HK-2 (cell line): ENCODE measurements at regions not wholly inside any gene's neighbourhood (a gene's known extent, or its start where the extent isn't known, plus 50 kb on each side); places are given as distances from the start of the nearest gene placed in this dataset.

Source experiments
- DNase-seq: peaks from one replicate; pipeline ENCODE4 v3.0.0-alpha.2; 2018; ENCODE audit not compliant: unreplicated experiment

DNA sequence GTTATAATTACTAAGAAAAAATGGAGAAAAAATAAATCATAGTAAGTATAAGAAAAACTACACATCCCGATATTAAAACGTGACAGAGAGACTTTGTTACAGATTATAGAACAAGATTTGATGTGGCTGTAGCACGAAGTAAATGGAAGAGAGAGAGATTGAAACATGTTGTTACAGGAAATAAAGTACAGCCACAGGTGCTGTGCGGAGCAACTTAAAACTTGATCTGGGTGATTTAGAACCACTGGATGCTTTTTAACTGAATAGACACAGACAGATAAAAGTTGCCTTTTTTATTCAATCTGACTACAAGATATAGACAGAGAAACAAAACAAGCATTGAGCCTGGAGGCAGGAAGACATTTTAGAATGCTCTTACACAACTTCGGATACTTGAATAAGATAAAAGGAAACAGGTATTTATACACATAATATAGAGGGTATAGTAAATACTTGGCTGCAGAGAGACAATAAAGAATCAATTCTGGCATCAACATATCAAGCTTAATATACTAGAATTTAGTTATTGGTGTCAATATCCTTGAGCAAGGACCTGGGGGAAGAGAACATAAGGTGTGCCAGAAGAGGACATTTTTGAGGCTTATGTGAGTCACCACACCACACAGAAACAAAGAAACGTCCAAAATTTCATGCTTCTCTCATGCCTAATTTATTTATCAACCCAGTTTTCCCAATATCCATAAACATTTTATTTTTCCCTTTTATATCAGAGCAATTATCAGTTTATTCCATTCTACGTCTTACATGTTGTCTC, 548.5 kb downstream of the SLITRK1 start:
- DNase-seq: no peak

DNA sequence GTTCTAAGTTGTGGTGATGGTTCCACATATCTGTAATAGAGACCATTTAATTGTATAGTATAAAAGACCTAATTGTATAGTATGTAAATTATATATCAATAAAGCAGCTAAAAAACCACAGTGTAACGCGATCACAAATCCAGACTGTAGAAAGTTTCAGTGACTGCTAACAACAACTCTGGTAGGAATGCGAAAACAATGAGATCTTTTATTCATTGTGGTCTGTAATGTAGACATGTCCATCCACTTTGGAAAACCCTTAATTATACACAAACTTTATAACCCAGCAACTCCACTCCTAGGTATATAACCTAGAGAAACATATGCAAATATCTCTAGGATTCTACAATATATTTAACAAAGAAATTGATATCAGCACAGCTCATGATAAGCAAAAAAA, 549.5 kb downstream of the SLITRK1 start:
- DNase-seq: no peak

DNA sequence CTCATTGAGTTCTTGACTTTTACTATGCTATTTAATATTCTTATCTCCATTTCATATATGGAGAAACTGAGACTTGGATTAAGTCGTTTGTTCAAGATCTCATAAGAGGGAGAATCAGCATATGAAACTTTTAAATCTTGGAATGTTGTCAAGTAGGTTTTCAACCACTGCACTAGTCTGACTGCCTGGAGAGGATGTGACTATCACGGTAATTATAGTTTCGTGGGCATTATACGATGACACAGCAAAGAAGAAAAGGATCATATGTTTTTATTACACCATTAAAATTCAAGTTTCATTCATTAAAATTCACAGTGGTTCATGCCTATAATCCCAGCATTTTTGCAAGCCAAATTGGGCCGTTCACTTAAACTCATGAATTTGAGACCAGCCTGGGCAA, 555.2 kb downstream of the SLITRK1 start:
- DNase-seq: no peak

DNA sequence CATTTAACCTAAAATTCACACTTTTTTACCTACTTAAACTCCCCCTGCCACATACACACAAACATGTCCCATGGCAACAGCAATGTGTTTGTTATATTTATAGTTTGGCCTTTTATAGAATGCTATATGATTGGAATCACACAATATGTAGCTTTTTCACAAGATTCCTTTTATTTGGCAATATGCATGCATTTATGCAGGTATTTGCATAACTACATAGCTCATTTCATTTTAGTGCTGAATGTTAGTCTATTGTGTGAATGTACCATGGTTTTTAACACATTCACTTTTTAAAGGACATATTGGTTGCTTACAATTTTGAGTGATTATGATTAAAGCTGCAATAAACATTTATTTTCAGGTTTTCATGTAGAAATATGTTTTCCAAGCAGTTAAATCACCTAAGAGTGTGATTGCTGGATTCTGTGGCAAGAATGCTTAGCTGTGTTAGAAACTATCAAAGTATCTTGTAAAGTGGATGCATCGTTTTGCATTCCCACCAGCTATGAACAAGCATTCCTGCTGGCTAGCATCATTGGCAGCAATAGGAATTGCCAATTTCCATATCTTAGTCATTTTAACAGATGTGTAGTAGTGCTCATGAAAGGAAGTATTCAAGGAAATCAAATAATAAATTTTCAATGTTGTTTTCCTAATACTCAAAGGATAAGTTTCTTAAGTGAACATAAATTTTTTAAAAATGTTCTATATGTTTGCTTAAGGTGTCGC, 557.0 kb downstream of the SLITRK1 start:
- DNase-seq: no peak

DNA sequence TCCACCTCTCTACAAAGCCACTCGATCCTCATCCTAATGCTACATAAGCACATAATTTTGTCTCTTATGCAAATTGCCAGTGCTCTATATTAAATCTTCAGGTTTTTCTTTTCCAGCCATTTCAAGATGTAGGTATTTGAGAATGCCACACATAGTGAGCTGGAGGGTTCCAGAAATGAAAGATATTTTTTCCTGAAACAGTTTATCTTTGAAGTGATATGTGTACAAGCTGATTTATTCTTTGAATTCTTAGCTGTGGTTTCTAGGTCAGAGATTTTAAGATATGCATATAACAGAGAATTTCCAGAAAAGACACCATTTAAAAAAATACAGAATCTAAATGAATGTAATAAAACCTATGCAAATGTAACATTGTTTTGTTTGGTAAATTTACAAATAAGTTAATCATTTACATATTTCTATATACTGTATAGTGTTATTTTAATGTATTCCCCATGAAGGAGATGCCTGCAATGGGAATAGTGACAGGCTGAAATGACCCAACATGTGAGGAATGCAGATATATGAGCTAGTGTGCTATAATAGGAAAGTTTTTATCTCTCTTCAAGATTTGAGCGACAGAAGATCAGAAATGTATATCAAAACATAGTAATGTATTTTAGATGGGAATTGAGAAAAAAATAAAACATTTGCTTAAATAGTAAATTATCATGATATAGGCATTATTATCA, 570.2 kb downstream of the SLITRK1 start:
- DNase-seq: no peak

DNA sequence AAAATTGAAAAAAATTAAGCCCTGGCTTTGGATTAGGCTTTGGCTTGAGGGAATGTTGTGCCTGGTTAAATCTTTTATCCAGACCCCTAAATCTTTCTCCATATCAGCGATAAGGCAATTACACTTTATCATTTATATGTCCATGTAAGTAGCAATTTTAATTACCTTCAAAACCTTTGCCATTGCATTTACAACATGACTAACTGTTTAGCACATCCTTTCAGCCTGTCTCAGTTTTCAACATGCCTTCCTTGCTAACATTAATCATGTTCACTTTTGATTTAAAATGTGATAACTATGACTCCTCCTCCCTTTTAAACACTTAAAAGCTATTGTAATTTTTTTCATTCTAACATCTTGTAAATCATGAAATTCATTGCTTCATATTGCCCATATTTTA, 583.7 kb downstream of the SLITRK1 start:
- DNase-seq: no peak

DNA sequence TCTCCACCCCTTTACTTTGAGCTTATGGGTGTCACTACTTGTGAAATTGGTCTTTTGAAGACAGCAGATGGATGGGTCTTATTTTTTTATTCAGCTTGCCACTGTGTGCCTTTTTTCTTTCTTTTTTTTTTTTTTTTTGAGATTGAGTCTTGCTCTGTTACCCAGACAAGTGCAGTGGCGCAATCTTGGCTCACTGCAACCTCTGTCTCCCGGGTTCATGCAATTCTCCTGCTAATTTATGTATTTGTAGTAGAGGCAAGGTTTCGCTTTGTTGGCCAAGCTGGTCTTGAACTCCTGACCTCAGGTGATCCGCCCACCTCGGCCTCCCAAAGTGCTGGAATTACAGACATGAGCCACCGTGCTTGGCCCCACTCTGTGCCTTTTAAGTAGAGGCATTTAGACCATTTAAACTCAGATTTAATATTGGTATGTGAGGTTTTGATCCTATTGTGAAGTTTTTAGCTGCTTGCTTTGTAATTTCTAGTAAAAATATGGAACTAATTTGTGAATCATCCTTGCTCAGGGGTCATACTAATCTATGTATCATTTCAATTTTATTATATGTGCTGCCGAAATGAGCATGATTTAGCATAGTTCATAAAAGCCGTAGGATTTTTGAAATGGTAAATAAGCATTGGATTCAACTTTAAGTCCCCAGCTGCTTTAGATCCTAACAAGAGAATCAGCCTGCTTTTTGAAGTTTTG, 584.5 kb downstream of the SLITRK1 start:
- no peak for DNase-seq

DNA sequence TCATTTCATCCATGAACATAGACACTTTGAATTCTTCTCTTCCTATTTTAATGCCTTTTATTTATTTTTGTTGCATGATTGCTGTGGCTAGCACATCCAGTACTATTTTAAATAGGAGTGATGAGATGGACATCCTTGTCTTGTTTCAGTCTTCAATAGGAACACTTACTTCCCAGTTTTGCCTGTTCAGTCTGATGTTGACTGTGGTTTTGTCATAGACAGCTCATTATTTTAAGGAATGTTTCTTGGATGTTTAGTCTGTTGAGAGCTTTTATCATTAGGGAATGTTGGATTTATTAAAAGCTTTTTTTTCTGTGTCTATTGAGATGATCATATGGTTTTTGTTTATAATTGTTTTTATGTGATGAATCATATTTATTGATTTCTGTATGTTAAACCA, 586.6 kb downstream of the SLITRK1 start:
- no peak for DNase-seq

DNA sequence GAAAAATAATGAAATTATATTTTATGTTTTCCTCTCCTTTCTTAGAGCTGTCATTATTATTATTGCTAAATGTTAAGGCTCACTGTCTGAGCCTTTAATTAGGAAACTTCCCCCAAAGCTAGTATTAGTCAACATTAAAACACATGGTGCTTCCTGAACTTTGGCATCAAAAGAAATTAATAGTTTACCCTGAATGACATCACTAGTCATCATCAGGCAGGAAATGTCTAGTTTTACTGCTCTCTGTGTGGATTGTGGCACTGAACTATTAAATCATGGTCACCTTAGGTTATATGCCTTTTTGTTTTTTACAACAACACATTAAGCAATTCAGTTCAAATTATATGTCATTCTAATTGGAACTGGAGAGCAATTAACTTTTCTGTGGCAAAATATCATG, 595.5 kb downstream of the SLITRK1 start:
- DNase-seq: no peak

DNA sequence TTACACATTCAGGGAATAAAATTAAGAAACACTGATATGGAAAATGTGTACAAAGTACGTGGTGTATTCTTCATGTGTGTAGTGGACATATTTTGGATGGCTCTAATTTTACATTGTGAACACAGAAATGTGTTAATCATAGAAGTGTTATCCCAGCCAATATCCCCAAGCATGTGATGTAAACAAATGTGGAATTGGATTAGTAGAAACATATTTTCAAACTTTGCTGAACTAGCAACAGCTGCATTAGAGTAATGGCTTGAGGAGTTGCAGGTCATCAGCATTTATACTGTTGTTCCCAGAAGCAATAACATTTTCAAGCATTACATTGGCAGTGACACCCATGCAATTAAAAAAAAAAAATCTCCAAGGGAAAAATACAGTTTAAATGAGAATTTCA, 600.6 kb downstream of the SLITRK1 start:
- DNase-seq: no peak

DNA sequence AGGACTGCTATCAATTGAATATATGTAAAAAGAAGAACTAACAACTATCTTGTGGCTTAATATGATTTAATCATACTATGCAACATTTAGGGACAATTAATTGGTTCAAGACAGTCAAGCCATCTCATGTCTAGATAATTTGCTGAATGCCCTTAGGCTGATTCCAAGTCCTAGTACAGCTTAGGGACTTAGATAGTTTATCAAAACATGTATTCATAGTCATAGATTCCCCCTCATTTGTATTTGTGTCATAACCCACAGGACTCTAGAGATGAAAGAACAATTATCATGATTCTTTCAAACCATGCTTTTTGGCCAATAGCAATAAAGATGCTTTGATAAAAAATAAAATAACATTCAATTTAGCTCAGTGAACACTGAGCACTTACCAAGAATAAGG, 607.6 kb downstream of the SLITRK1 start:
- no peak for DNase-seq

DNA sequence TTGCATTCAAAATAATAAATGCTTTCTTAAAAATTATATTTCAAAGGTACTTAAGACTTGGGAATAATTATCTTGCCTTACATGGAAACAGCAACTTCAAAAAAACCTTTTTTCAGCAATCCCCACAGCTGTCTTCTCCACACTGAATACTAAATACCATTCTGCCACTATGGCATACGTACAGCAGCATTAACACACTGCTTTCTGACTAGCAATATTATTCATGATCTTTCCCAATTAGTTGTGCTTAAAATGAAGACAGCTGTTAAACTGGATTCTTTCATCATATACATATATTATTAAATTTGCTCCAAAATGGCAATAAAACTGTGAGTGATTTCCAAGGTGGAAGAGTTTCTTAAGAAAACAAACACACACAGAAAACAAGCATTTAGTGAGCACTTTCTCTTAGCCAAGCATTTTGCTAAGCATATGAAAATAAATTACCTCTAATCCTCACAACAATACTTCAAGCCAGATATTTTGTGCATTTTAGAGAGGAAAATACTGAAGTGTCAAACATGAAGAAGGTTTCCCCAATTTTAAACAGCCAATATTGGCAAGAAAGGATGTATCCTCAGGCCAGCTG, 609.5 kb downstream of the SLITRK1 start:
- no peak for DNase-seq

DNA sequence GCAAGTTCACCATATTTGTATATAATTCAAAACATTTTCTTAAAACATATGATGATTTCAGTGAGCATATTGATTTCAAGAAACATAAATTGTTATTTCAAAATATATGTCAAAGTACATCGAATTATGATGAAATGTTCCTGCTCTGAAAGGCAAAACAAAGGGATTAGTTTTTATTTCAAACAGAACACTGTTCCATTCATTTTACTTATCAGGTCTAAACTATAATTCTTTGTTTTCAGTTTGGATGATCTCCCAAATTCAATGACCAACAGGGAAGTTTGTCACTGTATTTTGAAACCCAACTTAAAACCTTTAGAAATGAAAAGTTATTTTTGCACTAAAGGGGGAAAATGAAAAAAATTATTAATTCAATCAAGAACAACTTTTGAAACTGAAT, 610.2 kb downstream of the SLITRK1 start:
- DNase-seq: no peak

DNA sequence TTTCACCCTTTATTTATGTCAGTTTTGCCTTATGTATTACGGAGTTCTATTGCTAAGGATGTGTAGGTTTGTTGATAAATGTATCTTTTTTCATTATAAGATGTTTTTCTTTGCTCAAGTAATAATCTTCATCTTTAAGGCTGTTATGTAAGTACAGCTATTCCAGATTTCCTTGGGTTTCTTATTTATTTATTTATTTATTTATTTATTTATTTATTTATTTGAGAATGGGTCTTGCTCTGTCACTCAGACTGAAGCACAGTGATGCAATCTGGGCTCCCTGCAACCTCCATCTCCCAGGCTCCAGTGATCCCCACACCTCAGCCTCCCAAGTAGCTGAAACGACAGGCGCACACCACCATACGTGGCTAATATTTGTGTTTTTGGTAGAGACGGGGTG, 617.0 kb downstream of the SLITRK1 start:
- DNase-seq: no peak

DNA sequence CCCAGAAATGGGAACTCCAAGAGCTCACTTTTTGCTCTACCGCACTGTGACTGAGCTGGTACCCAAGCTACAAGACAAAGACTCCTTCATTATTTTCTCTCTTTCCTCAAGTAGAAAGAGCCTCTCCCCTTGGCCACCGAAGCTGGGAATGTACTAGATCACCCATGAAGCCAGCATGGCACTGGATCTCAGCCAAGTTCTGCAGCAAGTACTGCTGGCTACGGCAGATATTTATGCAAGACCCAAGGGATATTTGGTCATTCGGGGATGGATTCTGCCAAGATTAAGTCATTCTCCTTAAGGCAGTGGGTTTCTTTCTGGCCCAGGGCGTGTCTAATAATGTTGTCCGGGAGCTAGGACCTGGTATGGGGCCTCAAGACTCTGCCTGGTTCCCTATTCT, 633.5 kb downstream of the SLITRK1 start:
- DNase-seq: no peak

DNA sequence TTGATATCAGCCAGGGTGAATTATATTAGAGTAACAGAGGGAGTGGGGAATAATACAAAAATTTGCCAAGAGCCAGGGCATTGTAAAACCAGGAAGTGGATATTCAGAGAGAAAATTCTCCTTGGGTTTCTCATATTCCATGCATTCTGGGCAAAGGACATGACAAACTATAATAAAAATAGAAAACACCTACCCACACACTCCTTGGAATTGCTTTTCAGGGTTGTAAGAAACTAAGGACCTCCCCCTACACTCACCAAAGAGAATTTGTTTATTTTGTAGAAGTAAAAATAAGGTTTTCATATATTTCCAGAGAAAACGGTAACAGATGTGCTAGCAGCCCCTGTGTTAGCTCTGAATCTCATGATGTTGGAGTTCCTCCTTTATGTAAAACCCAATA, 649.6 kb downstream of the SLITRK1 start:
- no peak for DNase-seq

DNA sequence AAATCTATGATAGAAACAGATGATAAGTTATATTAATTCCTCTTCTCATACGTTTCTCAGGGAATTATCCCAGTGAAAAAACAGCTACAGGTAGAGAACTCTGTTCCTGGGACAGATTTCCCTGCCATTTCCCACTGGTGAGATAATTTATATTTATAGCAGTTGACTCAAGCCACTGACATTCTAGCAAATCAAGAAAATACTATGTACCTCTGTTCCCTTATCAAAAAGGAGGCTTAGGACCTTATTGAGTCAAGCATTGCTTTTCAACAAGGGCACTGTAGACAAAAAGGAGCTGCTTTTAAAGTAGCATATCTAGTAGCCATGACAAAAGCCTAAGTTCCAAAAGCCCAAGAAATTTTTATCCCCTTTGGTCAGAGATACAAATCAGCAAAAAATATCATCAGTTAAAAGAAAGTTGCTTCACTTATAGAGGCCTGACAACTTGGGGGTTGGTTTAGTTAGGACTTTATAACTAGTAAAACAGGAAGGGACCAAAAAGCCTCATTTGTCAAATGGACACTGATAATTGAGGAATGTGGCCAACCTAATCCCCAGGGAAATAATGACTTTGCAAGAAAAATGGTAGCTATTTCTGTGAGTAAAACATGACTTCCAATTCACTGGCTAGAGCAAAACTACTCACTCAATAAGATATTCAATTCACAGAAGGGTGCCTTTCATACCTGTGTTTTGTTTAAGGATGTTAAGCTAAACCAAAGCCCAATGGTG, 652.5 kb downstream of the SLITRK1 start:
- no peak for DNase-seq

DNA sequence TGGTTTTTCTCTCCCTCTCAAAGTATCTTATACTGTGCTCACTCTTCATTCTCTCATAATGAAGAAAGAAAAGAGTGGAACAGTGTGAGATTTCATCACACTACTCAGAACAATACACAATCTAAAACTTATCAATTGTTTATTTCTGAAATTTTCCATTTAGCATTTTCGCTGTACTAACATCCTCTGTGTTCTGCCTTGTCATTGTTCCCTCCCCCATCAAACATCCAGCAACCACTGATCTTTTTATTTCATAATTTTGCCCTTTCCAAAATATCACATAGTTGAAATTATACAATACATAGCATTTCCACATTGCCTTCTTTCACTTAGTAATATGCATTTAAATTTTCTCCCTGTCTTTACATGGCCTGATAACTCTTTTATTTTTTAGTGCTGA, 658.7 kb downstream of the SLITRK1 start:
- no peak for DNase-seq

DNA sequence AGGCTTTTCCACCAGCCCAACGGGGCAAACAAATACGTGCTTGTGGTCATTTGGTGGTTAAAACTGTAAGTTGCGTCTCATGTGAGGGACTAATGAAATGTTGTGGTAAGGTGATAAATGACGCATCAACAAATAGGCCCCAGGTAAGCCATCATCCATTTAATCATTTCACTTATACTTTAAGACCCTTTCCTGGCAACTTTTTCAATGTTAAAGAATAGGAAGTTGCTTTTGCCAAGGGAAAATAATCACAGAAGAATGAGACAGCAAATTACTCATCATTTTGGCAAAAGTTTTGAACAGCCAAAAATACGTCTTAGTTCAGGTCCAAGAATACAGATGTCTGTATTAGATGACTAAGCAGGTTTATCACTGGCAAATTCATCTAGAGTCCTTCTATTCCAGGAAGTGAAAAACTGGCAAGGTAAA, 660.4 kb downstream of the SLITRK1 start:
- no peak for DNase-seq

DNA sequence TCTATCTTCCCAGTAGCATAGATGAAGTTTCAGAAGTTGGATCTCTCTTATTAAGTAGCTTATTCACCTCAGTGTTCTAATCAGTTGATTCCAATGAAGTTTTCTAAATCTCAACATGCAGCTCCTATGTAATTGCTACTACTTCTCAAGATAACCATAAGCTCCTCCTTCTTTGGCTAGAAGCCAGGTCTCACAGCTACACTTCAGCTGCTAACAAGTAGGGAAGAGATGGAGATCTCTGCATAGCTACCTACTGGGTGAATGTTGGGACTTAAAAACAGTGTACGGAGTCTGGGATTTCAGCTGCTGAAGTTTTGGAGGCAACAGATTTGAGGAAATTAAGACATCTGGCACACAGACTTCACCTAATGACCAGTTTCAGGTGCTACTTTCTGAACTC, 661.0 kb downstream of the SLITRK1 start:
- DNase-seq: no peak

DNA sequence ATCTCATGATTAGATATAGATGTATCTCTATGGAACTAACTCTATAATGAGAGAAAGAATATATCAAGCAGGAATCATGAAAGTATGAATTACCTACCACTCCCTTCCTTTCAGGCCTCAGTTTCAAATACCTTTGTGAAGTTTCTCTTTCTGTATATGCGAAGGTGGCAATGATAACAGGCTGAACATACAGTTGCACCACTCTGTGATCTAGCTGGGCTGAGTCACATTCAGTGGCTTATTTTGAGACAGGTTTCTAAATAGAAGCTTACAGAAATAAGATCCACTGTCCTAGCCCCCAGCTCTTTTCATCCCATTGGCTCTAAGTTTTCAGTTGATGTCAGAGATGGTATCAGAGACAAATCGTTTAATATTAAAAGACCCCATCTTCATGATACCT, 662.0 kb downstream of the SLITRK1 start:
- no peak for DNase-seq
